ENCODE measurements at regions not wholly inside any gene's neighbourhood (a gene's known extent, or its start where the extent isn't known, plus 50 kb on each side); places are given as distances from the start of the nearest gene placed in this dataset.

GRCh38 chr11:45726493-45727054, 61.2 kb upstream of the CHST1 start:
- no peak for TF ChIP-seq CTCF (IDR thresholded peaks at IDR 0.05 in 2 of 3, conservative IDR thresholded peaks at IDR 0.05 in 1 of 3; ENCODE audit: borderline replicate concordance in 1 of 3, insufficient read depth in 1 of 3, low read depth in 2 of 3, low read length in 2 of 3)
- TF ChIP-seq POLR2A (IDR thresholded peaks at IDR 0.05; ENCODE audit: borderline replicate concordance, extremely low read depth, insufficient read depth, insufficient read length) = no peak
- no peak for TF ChIP-seq YY1 (IDR thresholded peaks at IDR 0.05; ENCODE audit: extremely low read depth, insufficient replicate concordance, low read depth, low read length)
- no peak for TF ChIP-seq SP1 (IDR thresholded peaks at IDR 0.05; ENCODE audit: low read depth)
- TF ChIP-seq ZBTB33 (IDR thresholded peaks at IDR 0.05; ENCODE audit: extremely low read depth, insufficient replicate concordance, low read length) = no peak
- no peak for TF ChIP-seq EZH2phosphoT487 (IDR thresholded peaks at IDR 0.05; ENCODE audit: borderline replicate concordance)
- no peak for TF ChIP-seq JUND (IDR thresholded peaks at IDR 0.05)
- no peak for TF ChIP-seq REST (IDR thresholded peaks at IDR 0.05; ENCODE audit: low read depth)
- TF ChIP-seq ATF3 (IDR thresholded peaks at IDR 0.05) = no peak
- TF ChIP-seq RAD21 (IDR thresholded peaks at IDR 0.05; ENCODE audit: low read depth) = no peak
- no peak for TF ChIP-seq SRF (IDR thresholded peaks at IDR 0.05; ENCODE audit: low read depth)
- no peak for TF ChIP-seq TCF7L2 (IDR thresholded peaks at IDR 0.05; ENCODE audit: borderline replicate concordance, extremely low read depth, insufficient read depth, insufficient read length)
